PFSK-1 (cell line): ENCODE measurements at regions not wholly inside any gene's neighbourhood (a gene's known extent, or its start where the extent isn't known, plus 50 kb on each side); places are given as distances from the start of the nearest gene placed in this dataset.

ENCODE experiments used
- FOXP2 ChIP-seq: optimal IDR thresholded peaks from 2 replicates; pipeline ENCODE3; 2011; ENCODE audit warnings: borderline replicate concordance, control low read depth, inconsistent platforms; ENCODE audit not compliant: insufficient read depth; ENCODE audit errors: extremely low read length, extremely low read depth
- POLR2AphosphoS5 ChIP-seq: IDR thresholded peaks from 2 replicates; pipeline ENCODE4 v1.6.1; 2012; ENCODE audit warnings: low read depth, mild to moderate bottlenecking, control low read depth, low read length, moderate library complexity
- REST ChIP-seq, 2 experiments: IDR thresholded peaks; 2 replicates each; pipeline versions ENCODE4 v1.6.1 to v1.8.0; 2011 to 2012; ENCODE audit warnings: low read depth in 2 of 2, low read length in 2 of 2, control low read depth in 1 of 2, inconsistent platforms in 1 of 2, mild to moderate bottlenecking in 1 of 2, moderate library complexity in 1 of 2; ENCODE audit not compliant: insufficient read depth in 1 of 2
- SIN3A ChIP-seq: IDR thresholded peaks from 2 replicates; pipeline ENCODE4 v1.6.1; 2012; ENCODE audit warnings: mild to moderate bottlenecking, low read length, moderate library complexity, borderline replicate concordance; ENCODE audit not compliant: insufficient read depth
- TAF1 ChIP-seq: IDR thresholded peaks from 2 replicates; pipeline ENCODE4 v1.6.1; 2012; ENCODE audit warnings: low read length, control low read depth, borderline replicate concordance; ENCODE audit not compliant: insufficient read depth

GRCh38 chr1:80779275-80779674 lies 1021.5 kb upstream of the ADGRL2 start:
- TF ChIP-seq FOXP2 (no peak), POLR2AphosphoS5 (no peak), SIN3A (no peak), TAF1 (no peak), REST (IDR thresholded peaks at IDR 0.05; ENCODE audit: insufficient read depth in 1 of 2, low read depth in 2 of 2, low read length in 2 of 2) (no peak)

GRCh38 chr1:80778094-80778840 lies 1022.5 kb upstream of the ADGRL2 start:
- no peak for TF ChIP-seq POLR2AphosphoS5
- TF ChIP-seq FOXP2: no peak
- no peak for TF ChIP-seq REST (IDR thresholded peaks at IDR 0.05; ENCODE audit: insufficient read depth in 1 of 2, low read depth in 2 of 2, low read length in 2 of 2)
- no peak for TF ChIP-seq TAF1
- TF ChIP-seq SIN3A: no peak

GRCh38 chr1:80776266-80776665 lies 1024.5 kb upstream of the ADGRL2 start:
- TF ChIP-seq SIN3A: no peak
- no peak for TF ChIP-seq POLR2AphosphoS5
- TF ChIP-seq REST (IDR thresholded peaks at IDR 0.05; ENCODE audit: insufficient read depth in 1 of 2, low read depth in 2 of 2, low read length in 2 of 2): no peak
- no peak for TF ChIP-seq TAF1
- TF ChIP-seq FOXP2: no peak

- TF ChIP-seq TAF1 (no peak), FOXP2 (no peak), SIN3A (no peak), REST (IDR thresholded peaks at IDR 0.05; ENCODE audit: insufficient read depth in 1 of 2, low read depth in 2 of 2, low read length in 2 of 2) (no peak), POLR2AphosphoS5 (no peak)
These were observed 1031.5 kb upstream of the ADGRL2 start for GRCh38 chr1:80769208-80769750.
